ENCODE measurements at regions not wholly inside any gene's neighbourhood (a gene's known extent, or its start where the extent isn't known, plus 50 kb on each side); places are given as distances from the start of the nearest gene placed in this dataset.

GRCh38 chr21:35906586-35906985, 153.7 kb downstream of the SETD4 start (continued):
- TF ChIP-seq REST (IDR thresholded peaks at IDR 0.05; ENCODE audit: low read depth, low read length) (no peak), FOXJ3 (CRISPR knock-in tag; IDR thresholded peaks at IDR 0.05) (no peak), SIN3A (IDR thresholded peaks at IDR 0.05; ENCODE audit: borderline replicate concordance, low read depth, low read length) (no peak), MEF2A (IDR thresholded peaks at IDR 0.05; ENCODE audit: borderline replicate concordance, low read depth) (no peak)

GRCh38 chr21:35905963-35906345, 154.4 kb downstream of the SETD4 start:
- Histone ChIP-seq H3K4me2 (no peak overlapping the region), H3K27ac (ENCODE audit: low read depth in 2 of 2, low read length in 1 of 2) (no peak overlapping the region), H3K4me1 (ENCODE audit: control insufficient read depth in 1 of 2, insufficient read depth in 2 of 2, low read depth in 1 of 2, low read length in 1 of 2) (no peaks in the 10 kb centered on the region), H3F3A (replicated peaks; ENCODE audit: insufficient read depth) (no peaks in the 10 kb centered on the region), H3K79me2 (ENCODE audit: insufficient read depth) (no peaks in the 10 kb centered on the region), H4K20me1 (ENCODE audit: insufficient read depth) (no peaks in the 10 kb centered on the region), H3K36me3 (replicated peaks in 1 of 2; ENCODE audit: control insufficient read depth in 1 of 2, insufficient read depth in 2 of 2, low read length in 1 of 2) (no peaks in the 10 kb centered on the region), H3K27me3 (ENCODE audit: insufficient read depth) (no peaks in the 10 kb centered on the region), H3K9me2 (no peaks in the 10 kb centered on the region), H2AFZ (ENCODE audit: low read depth) (no peak overlapping the region), H3K9me3 (0 out of 2 replicates have a peak, but pooled peaks cover 5% of the 10 kb centered on the region), H3K4me3 (ENCODE audit: low read depth in 2 of 2, low read length in 1 of 2) (no peak overlapping the region), H3K9ac (no peak overlapping the region)
- DNase-seq, result no peak
- ChIA-PET POLR2A (no interaction called here), CTCF (no interaction called here)
- 79% methylated on average over 8 of the region's 8 CpGs for WGBS (ENCODE audit: low lambda C conversion rate)
- TF ChIP-seq, protein P1, sequence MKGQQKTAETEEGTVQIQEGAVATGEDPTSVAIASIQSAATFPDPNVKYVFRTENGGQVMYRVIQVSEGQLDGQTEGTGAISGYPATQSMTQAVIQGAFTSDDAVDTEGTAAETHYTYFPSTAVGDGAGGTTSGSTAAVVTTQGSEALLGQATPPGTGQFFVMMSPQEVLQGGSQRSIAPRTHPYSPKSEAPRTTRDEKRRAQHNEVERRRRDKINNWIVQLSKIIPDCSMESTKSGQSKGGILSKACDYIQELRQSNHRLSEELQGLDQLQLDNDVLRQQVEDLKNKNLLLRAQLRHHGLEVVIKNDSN (IDR thresholded peaks at IDR 0.05; ENCODE audit: borderline replicate concordance, low read depth), result no peak
- TF ChIP-seq TAF1 (IDR thresholded peaks at IDR 0.05; ENCODE audit: borderline replicate concordance, low read depth, low read length) (no peak), TCF12 (IDR thresholded peaks at IDR 0.05) (no peak), NFIC (IDR thresholded peaks at IDR 0.05; ENCODE audit: borderline replicate concordance) (no peak), NRF1 (IDR thresholded peaks at IDR 0.05; ENCODE audit: low read depth, low read length) (no peak), GABPA (IDR thresholded peaks at IDR 0.05; ENCODE audit: low read depth) (no peak), JUND (IDR thresholded peaks at IDR 0.05) (no peak), IRF3 (IDR thresholded peaks at IDR 0.05; ENCODE audit: low read depth, low read length) (no peak), RCOR1 (IDR thresholded peaks at IDR 0.05; ENCODE audit: low read length) (no peak), FOXJ3 (CRISPR knock-in tag; IDR thresholded peaks at IDR 0.05) (no peak), RAD21 (IDR thresholded peaks at IDR 0.05; ENCODE audit: low read length) (no peak), REST (IDR thresholded peaks at IDR 0.05; ENCODE audit: low read depth, low read length) (no peak), FOXM1 (IDR thresholded peaks at IDR 0.05; ENCODE audit: low read depth) (no peak), RXRA (IDR thresholded peaks at IDR 0.05; ENCODE audit: borderline replicate concordance, low read depth) (no peak), POLR2AphosphoS5 (IDR thresholded peaks at IDR 0.05; ENCODE audit: low read depth, low read length) (no peak), CTCF (IDR thresholded peaks at IDR 0.05) (no peak), RFX5 (IDR thresholded peaks at IDR 0.05; ENCODE audit: low read length) (no peak)
- TF ChIP-seq, protein P2, sequence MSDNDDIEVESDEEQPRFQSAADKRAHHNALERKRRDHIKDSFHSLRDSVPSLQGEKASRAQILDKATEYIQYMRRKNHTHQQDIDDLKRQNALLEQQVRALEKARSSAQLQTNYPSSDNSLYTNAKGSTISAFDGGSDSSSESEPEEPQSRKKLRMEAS (IDR thresholded peaks at IDR 0.05; ENCODE audit: low read depth), result no peak
- TF ChIP-seq, protein P3, sequence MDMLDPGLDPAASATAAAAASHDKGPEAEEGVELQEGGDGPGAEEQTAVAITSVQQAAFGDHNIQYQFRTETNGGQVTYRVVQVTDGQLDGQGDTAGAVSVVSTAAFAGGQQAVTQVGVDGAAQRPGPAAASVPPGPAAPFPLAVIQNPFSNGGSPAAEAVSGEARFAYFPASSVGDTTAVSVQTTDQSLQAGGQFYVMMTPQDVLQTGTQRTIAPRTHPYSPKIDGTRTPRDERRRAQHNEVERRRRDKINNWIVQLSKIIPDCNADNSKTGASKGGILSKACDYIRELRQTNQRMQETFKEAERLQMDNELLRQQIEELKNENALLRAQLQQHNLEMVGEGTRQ (IDR thresholded peaks at IDR 0.05; ENCODE audit: borderline replicate concordance, low read depth, low read length), result no peak

Measured in SK-N-SH (cell line).